OCI-LY1 (cell line): ENCODE measurements at regions not wholly inside any gene's neighbourhood (a gene's known extent, or its start where the extent isn't known, plus 50 kb on each side); places are given as distances from the start of the nearest gene placed in this dataset.

Experiments
- EZH2 ChIP-seq: fragments of 200-600 bp; sonication (generic), shearing (Covaris generic); IDR thresholded peaks from 2 replicates; pipeline ENCODE4 v1.8.0; 2017; ENCODE audit warnings: borderline replicate concordance, mixed run types, mild to moderate bottlenecking, antibody characterized with exemption, low read length, moderate library complexity, mixed read lengths
- TF ChIP-seq, protein P1 (sequence below): fragments of 200-600 bp; sonication (generic), shearing (Covaris generic); IDR thresholded peaks from 2 replicates; pipeline ENCODE4 v1.5.1; 2017; ENCODE audit warnings: mild to moderate bottlenecking, antibody characterized with exemption, low read length, moderate library complexity, mixed read lengths

DNA sequence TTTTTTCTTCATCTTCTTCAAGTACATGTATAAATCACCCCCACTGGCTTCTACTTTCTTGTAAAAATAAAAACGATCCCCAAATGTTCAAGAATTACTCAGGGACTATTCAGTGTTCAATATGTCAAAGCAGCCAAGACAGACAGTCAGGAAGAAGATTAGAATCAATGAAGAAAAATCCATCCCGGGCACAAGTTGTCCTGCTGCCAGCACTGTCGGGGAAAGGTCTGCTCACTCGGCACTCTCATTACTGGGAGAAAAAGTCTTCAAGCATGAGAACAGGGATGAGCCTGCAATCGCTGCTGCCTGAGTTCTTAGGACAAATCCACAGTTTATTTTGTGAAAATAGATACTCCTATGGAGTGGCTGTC lies 482.8 kb upstream of the KLHL29 start:
- TF ChIP-seq, protein P1, sequence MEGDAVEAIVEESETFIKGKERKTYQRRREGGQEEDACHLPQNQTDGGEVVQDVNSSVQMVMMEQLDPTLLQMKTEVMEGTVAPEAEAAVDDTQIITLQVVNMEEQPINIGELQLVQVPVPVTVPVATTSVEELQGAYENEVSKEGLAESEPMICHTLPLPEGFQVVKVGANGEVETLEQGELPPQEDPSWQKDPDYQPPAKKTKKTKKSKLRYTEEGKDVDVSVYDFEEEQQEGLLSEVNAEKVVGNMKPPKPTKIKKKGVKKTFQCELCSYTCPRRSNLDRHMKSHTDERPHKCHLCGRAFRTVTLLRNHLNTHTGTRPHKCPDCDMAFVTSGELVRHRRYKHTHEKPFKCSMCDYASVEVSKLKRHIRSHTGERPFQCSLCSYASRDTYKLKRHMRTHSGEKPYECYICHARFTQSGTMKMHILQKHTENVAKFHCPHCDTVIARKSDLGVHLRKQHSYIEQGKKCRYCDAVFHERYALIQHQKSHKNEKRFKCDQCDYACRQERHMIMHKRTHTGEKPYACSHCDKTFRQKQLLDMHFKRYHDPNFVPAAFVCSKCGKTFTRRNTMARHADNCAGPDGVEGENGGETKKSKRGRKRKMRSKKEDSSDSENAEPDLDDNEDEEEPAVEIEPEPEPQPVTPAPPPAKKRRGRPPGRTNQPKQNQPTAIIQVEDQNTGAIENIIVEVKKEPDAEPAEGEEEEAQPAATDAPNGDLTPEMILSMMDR, result no peak
- no peak for TF ChIP-seq EZH2
